ENCODE measurements at regions not wholly inside any gene's neighbourhood (a gene's known extent, or its start where the extent isn't known, plus 50 kb on each side); places are given as distances from the start of the nearest gene placed in this dataset.

DNA sequence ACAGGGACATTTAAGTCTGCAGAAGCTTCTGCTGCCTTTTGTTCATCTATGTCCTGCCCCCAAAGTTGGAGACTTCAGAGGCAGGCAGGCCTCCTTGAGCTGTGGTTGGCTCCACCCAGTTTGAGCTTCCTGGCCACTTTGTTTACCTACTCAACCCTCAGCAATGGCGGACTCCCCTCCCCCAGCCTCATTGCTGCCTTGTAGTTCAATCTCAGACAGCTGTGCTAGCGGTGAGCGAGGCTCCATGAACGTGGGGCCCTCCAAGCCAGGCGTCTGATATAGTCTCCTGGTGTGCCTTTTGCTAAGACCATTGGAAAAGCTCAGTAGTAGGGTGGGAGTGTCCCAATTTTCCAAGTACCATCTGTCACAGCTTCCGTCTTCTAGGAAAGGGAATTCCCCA is 170.1 kb downstream of the CCNG2 start:
- CTCF ChIA-PET: interaction anchor here (0.7 to 1.8 kb wide), 3 partner anchors 27 to 68 kb away, joined by 3 to 4 read pairs (median 4); no protein-coding TSS in a partner anchor
- peaks cover 4% of the 10 kb centered on the region for H3K9me3 Mint-ChIP-seq
- POLR2A ChIA-PET: no interaction called here
- no peak overlapping the region for H3K4me3 Mint-ChIP-seq
- DNase-seq: no peak
- no peak overlapping the region for H3K27ac Mint-ChIP-seq
- H3K36me3 Mint-ChIP-seq (ENCODE audit: low read depth): no peaks in the 10 kb centered on the region
- intact Hi-C loops (cut with micrococcal nuclease): no loop called here
- H3K27me3 Mint-ChIP-seq: peaks cover 23% of the 10 kb centered on the region
- ATAC-seq: no peak
- H3K4me1 Mint-ChIP-seq (ENCODE audit: low read depth): no peaks in the 10 kb centered on the region
- TF ChIP-seq CTCF (IDR thresholded peaks at IDR 0.05): no peak

- DNase-seq (no peak), ATAC-seq (peak; percentile 56)
- no peak overlapping the region for H3K4me3 Mint-ChIP-seq
- H3K4me1 Mint-ChIP-seq (ENCODE audit: low read depth): no peaks in the 10 kb centered on the region
- CTCF ChIA-PET: interaction anchor here (1.1 to 1.3 kb wide), 2 partner anchors 21 to 25 kb away, joined by 3 to 4 read pairs; no protein-coding TSS in a partner anchor
- TF ChIP-seq CTCF (IDR thresholded peaks at IDR 0.05): no peak
- POLR2A ChIA-PET: no interaction called here
- H3K27ac Mint-ChIP-seq: no peak overlapping the region
- intact Hi-C loops (cut with micrococcal nuclease): no loop called here
- H3K36me3 Mint-ChIP-seq (ENCODE audit: low read depth): no peaks in the 10 kb centered on the region
- peaks cover 17% of the 10 kb centered on the region for H3K9me3 Mint-ChIP-seq
- peaks cover 11% of the 10 kb centered on the region for H3K27me3 Mint-ChIP-seq
Measured at GRCh38 chr4:77332696-77333270, 175.8 kb downstream of the CCNG2 start.

GRCh38 chr4:77336411-77337142 is 179.6 kb downstream of the CCNG2 start:
- ATAC-seq (no peak), DNase-seq (no peak)
- no peak overlapping the region for H3K4me3 Mint-ChIP-seq
- no peaks in the 10 kb centered on the region for H3K4me1 Mint-ChIP-seq (ENCODE audit: low read depth)
- H3K9me3 Mint-ChIP-seq: peaks cover 21% of the 10 kb centered on the region
- ChIA-PET POLR2A (interaction anchor here (0.7 kb wide), 1 partner anchor 188 kb away, joined by 3 read pairs; no protein-coding TSS in a partner anchor), CTCF (interaction anchor here (1.2 kb wide), 1 partner anchor 81 kb away, joined by 3 read pairs; no protein-coding TSS in a partner anchor)
- TF ChIP-seq CTCF (IDR thresholded peaks at IDR 0.05): no peak
- intact Hi-C loops (cut with micrococcal nuclease): no loop called here
- H3K27me3 Mint-ChIP-seq: peaks cover 8% of the 10 kb centered on the region
- H3K27ac Mint-ChIP-seq: no peak overlapping the region
- no peaks in the 10 kb centered on the region for H3K36me3 Mint-ChIP-seq (ENCODE audit: low read depth)

DNA sequence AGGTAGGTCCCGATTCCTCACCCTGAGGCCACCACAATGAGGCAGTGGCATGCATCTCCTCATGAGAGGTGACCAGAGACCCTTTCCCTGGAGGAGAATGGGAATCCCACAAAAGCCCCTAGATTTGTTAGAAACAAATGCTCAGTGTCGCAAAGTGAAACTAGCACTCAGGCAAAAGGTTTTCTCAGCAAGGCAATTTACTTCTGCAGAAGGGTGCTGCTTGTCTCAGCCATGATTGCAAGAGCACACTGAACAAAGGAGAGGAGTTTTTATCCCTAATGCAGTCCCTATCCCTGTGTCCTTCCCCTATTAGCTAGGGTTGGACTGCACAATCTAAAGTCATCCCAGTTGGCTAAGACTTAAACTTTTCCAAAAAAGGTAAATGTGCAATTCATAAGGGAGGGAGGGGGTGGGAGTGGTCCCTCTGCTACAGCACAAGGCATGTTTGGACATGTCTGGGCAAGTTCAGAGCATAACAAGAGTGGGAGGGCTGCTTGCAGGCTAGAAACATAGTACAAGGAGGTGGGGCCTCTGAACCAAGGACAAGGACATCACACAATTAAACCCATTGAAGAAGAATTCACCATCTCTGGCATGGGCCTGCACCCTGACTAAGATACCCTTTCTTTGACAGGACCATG is 185.3 kb downstream of the CCNG2 start:
- H3K27me3 Mint-ChIP-seq: peaks cover 11% of the 10 kb centered on the region
- H3K27ac Mint-ChIP-seq: peak overlapping the region; percentile 6
- no peaks in the 10 kb centered on the region for H3K4me1 Mint-ChIP-seq (ENCODE audit: low read depth)
- ChIA-PET CTCF (no interaction called here), POLR2A (no interaction called here)
- H3K4me3 Mint-ChIP-seq: no peak overlapping the region
- DNase-seq (no peak), ATAC-seq (no peak)
- intact Hi-C loops (cut with micrococcal nuclease): no loop called here
- peaks cover 14% of the 10 kb centered on the region for H3K9me3 Mint-ChIP-seq
- no peak for TF ChIP-seq CTCF (IDR thresholded peaks at IDR 0.05)
- H3K36me3 Mint-ChIP-seq (ENCODE audit: low read depth): no peaks in the 10 kb centered on the region

- Mint-ChIP-seq H3K4me1 (ENCODE audit: low read depth) (no peaks in the 10 kb centered on the region), H3K9me3 (peaks cover 14% of the 10 kb centered on the region), H3K4me3 (no peak overlapping the region), H3K27me3 (peaks cover 11% of the 10 kb centered on the region), H3K36me3 (ENCODE audit: low read depth) (no peaks in the 10 kb centered on the region), H3K27ac (no peak overlapping the region)
- ChIA-PET CTCF (interaction anchor here (1.3 kb wide), 1 partner anchor 15 kb away, joined by 3 read pairs; no protein-coding TSS in a partner anchor), POLR2A (no interaction called here)
- TF ChIP-seq CTCF (IDR thresholded peaks at IDR 0.05): no peak
- intact Hi-C loops (cut with micrococcal nuclease): no loop called here
- ATAC-seq (no peak), DNase-seq (no peak)
Measured at GRCh38 chr4:77344001-77344400, 187.0 kb downstream of the CCNG2 start.

All from activated CD8-positive, alpha-beta T cell treated with anti-CD3 and anti-CD28 coated beads for 36 hours (primary cell).